G401 (cell line): ENCODE measurements at regions not wholly inside any gene's neighbourhood (a gene's known extent, or its start where the extent isn't known, plus 50 kb on each side); places are given as distances from the start of the nearest gene placed in this dataset.
"Not testable (repeated sequence)": the region's sequence is repeated elsewhere in the genome, so short reads cannot be mapped to it uniquely, and the experiment has no call there.

Source experiments
- DNase-seq: peaks from one replicate; pipeline ENCODE4 v3.0.0-alpha.2; 2015; ENCODE audit warnings: low spot score
- in situ Hi-C: cut with HindIII; loops from 2 replicates; pipeline ENCODE4 v1.10.0; 2016; ENCODE audit warnings: low sequenced_read_pairs, mixed read lengths

DNA sequence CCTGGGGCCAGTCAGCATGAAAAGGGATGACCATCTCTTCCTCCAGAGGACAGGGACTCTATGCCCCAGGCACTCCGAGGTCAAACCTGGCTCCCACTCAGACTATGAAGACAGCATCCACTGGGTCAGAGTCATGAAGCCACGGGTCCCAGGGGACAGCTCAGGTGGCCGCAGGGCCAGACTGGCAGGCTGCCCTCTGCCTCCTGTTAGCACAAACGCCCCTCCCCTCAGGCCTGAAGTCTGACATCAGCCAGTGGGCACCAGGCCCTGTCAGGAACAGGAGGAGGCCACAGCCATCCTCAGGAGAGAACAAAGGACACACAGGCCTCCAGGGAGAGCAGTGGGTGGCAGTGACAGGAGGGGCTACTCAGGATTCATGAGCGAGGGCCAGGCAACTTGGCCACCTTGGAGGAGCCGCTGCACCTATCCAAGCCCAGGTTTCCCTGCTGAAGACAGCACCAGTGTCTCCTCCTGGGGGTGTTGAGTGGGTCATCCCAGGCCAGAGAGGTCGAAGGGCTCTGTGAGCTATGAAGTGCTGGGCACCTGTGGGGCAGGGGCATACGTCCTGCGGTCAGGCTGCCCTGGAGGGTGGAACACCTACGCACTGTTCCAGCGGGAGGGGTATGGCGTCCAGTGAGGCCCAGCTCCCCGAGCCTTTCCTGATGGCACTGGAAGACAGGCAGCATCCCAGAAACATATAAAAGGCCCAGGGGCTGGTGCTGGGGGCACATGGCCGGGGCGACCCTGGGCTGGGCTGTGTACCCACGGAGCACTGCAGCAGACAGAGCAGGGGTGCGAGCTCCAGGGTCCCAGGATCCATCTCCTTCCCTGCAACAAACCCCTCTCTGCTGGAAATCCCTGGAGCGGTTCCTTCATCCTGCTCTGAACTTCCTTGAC is 171.0 kb upstream of the FOXD4L5 start:
- in situ Hi-C loops, DNase-seq: not testable (repeated sequence)

DNA sequence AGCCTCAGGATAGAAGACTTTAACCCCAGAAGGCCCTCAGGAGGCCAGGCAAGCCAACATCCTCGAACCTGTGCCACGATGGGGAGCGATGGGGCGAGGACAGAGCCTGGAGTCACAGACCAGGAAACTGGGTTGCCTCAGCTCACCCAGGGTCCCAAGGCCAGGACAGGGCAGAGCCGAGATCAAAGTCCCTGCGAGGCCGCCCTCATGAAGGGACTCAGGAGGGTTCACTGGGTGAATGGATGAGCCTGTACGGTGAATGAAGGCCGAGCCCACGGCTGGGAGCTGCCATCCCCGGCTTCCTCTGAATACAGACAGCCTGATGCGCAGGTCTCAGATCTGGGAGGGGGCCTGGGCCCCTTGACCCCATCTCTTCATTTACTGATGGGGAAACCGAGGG is 170.1 kb upstream of the FOXD4L5 start:
- in situ Hi-C loops, DNase-seq: not testable (repeated sequence)

DNA sequence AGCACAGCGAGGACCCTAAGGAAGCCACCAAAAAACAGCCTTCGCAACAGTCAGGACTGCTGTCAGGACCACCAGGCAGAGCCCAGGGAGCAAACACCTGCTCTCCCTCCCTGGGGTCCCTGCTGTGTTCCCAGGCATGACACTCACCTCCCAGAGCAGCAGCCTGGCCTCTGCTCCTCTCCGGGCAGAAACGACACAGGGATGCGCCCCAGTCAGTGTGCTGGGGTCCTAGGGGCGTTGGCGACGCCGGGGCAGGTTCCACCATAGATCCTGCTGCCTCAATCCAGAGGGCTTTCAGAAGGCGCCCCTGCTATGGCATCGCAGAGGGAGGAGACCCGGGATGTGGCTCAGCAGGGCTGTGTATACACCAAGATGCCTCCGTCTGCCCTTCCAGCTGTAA is 169.7 kb upstream of the FOXD4L5 start:
- DNase-seq, in situ Hi-C loops: not testable (repeated sequence)

DNA sequence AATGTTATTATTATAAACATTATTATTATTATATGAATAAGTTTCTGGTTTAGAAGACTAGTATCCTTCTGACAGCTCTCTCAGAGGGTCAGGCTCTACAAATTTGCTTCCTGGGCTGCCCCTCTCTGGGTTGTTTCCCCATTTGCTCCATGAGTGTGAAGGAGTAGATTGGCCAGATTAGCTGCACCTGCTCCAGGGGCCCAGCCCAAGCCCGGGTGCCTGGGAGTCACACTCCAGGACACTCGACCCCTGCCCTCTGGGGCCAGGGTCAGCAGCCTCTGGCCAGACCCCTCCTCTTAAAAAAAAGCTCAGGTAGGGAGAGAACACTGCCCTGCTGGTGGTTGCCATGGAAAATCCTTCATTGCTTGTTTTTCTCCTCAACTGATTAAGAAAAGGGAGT is 169.0 kb upstream of the FOXD4L5 start:
- DNase-seq, in situ Hi-C loops: not testable (repeated sequence)

DNA sequence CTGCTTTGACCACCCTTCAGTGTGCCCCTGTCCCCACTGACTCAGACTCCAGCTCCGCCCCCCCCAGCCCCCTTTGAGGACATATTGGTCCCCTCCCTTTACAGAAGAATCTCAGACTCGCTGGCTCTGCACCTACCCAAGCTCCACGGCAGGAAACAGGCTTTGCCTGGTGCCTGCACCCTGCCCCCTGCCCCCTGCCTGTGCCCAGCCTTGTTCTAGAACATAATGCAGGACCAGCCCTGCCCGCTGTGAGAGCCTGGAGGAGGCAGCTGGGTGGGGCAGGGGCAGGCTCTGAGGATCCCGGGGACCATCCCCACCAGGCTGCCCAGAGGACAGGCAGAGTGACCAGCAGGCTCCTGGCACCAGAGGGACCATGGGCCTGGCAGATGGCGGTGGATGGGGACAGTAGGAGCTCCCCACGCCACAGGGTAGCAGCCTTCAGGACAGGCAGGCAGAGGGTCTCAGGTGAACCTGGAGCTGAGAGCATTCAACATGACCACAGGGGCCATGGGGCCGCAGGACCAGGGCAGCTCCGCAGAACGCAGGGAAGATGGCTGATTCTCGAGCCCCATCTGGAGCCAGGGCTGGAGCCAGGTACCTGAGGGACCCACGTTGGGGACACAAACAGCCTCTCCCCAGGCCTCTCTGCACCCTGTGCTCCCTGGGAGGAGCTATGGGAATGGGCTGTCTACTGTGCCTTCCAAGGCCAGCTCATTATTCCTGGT is 165.0 kb upstream of the FOXD4L5 start:
- DNase-seq, in situ Hi-C loops: not testable (repeated sequence)

DNA sequence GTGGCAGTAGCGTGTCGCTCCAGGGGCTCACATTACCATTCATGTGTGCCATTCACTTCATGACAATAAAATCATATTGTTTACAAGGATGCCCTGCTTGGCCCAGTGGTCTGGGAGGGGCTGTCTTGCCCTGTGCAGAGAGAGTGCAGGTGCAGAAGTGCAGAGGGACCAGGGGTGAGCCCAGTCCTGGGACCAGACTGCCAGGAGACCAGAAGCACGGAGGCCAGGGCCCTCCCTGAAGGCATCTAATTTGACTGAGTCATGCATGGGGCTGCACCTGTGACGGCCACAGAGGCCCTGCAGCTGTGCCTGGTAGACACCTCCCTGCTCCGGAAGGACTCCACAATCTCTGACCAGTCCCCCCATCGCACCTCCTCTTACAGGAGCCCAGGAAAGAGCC is 164.4 kb upstream of the FOXD4L5 start:
- in situ Hi-C loops: no loop called here
- DNase-seq: no peak

DNA sequence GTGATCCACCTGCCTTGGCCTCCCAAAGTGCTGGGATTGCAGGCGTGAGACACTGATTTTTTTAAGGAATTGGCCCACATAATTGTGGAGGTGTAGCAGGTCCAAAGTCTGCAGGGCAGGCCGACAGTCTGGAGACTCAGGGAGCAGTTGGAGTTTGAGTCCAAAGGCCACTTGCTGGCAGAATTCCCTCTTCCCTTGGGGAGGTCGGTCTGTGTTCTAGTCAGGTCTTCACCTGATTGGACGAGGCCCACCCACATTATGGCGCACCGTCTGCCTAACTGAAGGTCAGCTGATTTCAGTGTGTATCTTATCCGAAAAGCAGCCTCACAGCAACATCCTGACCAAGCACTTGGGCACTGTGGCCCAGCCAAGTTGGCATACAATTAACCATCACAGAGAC is 162.1 kb upstream of the FOXD4L5 start:
- DNase-seq, in situ Hi-C loops: not testable (repeated sequence)

DNA sequence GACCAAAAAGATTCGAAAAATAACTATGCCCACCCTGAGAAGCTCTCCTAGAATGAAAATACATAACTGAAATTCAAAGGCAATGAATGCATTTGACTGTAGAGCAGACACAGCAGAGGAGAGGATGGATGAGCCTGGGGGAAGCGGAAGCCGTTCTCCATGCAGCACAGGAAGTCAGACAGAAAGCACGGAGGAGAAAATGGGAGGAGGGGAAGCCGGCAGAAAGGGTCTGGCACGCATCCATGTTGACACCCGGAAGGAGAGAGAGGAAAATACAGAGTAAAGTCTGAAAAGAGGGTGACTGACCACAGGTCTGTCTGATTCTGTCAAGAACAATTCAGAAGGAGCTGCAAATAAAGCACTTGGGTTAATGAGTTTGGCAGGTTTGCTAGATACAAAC is 161.0 kb upstream of the FOXD4L5 start:
- in situ Hi-C loops, DNase-seq: not testable (repeated sequence)

DNA sequence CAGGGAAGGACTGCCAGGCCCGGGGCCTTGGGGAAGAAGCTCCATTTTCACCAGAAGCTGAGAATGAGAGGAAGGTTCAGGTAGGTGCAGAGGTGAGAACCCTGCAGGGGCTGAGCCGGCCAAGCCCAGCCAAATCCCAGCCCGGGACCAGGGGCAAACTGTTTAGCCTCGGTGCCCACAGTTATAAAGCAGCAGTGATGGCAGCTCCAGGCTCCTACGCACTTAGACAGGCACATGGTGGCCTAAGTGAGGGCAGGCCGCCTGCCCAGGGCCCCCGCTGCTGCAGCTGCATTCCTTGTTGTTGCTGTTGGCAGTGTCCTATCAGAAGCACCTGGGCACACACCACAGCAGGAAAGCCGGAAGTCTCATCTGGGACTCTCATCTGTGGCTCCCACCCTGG is 159.9 kb upstream of the FOXD4L5 start:
- in situ Hi-C loops: no loop called here
- DNase-seq: no peak

DNA sequence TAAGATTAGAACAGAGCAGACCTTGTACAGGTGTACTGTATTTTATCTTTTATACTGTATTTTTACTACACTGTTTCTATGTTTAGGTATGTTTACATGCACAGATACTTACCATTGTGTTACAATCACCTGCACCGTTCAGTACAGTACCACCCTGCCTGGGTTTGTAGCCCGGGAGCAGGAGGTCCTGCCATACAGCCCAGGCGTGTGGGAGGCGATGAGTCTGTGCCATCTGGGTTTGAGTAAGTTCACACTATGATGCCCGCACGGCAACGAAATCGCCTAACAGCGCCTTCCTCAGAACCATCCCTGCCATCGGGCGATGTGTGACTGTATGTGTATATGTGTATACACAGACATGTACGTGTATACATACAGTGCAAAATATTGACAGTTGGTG is 157.1 kb upstream of the FOXD4L5 start:
- DNase-seq, in situ Hi-C loops: not testable (repeated sequence)

DNA sequence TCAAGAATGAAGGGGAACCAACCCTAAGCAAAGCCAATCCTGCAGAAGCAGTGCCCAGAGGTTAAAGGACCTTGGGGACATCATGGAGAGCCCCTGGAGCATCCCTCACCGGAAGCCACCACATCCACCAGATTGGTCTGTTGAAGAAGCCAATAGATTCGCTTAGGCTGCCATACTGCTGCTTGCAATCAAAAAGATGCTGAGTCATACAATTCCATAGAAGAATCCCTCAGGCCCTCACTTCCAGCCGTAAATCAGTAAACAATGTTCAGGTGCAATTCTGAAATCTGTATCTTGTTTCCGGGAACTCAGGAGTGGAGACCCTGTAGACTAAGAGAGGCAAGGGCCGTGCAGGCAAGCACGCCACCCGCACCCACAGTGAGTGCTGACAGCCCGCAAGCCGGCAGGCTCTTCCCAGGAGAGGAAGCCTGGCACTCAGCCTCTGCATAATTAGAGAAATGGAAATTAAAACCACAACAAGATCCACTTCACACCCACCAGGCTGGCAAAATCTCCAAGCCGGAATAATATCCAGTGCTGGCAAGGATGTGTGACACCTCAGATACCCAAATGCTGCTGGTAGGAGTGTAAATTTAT is 156.4 kb upstream of the FOXD4L5 start:
- in situ Hi-C loops: not testable (repeated sequence)
- DNase-seq: peak; percentile 33

DNA sequence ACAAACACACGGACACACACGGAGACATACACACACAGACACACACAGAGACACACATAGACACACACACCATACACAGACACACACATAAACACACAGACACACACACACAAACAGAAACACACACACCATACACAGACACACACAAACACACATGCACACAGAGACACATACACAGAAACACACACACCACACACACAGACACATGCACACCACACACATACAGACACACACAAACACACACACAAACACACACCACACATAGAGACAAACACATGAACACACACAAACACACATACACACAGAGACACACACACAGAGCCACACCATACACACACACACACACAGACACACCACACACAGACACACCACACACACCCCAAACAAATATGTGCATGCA is 152.7 kb upstream of the FOXD4L5 start:
- in situ Hi-C loops: no loop called here
- no peak for DNase-seq

DNA sequence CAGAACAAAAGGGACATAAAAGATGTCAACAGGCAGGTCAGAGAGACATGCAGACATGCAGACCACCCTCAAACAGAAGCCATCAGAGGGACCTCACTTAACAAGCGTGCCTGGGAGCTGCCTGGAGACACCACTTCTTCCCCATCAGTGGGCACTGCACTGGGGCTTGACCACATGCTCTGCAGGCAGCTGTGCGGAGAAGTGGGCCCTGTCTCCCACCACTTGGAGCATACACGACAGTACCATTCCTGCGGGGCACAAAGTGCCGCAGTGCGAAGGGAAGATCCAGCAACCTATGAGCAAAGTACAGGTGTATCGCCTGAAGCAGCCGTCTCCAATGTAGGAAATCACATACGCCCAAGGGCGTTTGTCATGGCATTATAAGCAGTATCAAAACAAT is 150.5 kb upstream of the FOXD4L5 start:
- in situ Hi-C loops: no loop called here
- DNase-seq: no peak

DNA sequence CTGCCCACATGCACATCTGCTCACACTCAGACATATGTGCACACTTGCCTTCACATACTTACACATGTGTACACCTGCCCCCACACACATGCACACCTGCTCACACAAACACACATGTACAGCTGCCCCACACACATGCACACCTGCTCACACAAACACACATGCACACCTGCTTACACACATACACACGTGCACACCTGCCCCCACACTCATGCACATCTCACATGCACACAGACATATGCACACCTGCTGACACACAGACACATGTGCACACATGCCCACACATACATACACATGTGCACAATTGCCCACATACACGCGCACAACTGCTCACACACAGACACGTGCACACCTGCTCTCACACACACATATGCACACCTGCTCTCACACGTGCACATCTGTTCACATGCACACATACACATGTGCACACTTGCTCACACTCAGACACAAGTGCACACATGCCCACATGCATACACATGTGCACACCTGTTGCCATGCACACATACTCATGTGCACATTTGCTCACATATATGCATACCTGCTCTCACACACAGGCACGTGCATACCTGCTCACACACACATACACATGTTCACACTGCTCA is 147.8 kb upstream of the FOXD4L5 start:
- no peak for DNase-seq
- in situ Hi-C loops: no loop called here

DNA sequence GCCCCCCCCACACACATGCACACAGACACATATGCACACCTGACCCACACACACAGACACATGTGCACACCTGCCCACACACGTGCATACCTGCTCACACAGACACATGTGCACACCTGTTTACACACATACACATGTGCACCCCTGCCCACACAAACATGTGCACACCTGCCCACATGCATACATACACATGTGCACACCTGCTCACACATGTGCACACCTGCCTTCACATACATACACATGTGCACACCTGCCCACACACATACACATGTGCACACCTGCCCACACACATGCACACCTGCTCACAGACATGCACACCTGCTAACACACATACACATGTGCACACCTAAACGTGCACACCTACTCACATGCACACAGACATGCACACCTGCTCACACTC is 147.0 kb upstream of the FOXD4L5 start:
- DNase-seq: no peak

DNA sequence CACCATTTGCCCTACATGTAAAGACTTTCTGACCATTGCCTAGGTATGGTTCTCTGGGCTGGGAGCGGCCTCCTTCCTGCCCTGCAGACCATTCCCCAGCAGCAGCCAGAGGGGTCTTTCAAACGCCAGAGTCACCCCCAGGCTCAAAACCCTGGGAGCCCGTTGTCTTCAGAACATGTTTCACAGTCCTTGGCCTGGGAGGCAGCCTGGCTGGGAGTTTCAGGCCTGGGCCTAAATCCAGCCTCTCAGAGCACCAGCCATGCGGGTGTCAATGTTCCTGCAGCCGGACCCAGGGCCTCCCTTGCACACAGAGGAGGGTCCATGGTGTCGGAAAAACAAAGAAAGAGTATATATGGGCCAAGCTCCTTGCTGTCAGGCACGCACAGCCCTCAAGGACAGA is 145.2 kb upstream of the FOXD4L5 start:
- in situ Hi-C loops: no loop called here

More for the DNA sequence above, 147.0 kb upstream of the FOXD4L5 start:
- in situ Hi-C loops: no loop called here

DNA sequence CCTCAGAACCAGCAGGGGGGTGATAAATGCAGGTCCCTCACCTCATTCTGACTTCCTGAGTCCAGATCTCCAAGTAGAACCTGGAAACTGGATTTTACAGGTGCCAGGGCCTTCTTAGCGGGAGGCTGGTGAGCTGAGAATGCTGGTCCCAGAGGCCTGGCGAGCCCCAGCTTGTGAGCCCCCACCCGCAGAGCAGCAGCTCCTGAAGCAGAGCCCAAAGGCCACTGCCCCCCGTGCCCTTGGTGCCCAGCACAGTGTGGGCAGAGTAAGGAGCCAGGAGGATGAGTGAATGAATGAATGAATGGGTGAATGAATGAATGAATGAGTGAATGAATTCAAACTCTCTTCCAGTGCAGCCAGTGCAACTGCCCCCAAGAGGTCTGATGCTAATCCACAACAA is 142.4 kb upstream of the FOXD4L5 start:
- DNase-seq, in situ Hi-C loops: not testable (repeated sequence)

More for the DNA sequence above, 145.2 kb upstream of the FOXD4L5 start:
- DNase-seq: no peak

DNA sequence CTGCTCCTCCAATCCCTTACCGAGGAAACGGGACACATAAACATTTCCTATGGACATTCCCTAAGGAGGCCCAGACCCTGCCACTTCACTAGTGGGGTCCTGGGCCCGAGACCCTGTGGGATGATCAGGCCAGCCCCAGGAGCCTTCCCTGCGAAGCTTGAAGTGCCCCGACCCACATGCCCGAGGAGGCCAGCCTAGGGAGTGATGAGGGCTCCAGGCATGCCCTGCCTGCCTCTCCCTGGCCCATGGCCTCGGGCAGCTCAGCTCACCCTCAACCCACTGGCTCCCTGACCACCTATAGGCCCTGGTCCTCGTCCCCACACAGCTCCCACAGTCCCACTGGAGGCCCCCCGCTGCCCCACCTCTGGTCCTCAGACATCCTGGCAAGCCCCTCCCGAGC is 141.8 kb upstream of the FOXD4L5 start:
- in situ Hi-C loops, DNase-seq: not testable (repeated sequence)

DNA sequence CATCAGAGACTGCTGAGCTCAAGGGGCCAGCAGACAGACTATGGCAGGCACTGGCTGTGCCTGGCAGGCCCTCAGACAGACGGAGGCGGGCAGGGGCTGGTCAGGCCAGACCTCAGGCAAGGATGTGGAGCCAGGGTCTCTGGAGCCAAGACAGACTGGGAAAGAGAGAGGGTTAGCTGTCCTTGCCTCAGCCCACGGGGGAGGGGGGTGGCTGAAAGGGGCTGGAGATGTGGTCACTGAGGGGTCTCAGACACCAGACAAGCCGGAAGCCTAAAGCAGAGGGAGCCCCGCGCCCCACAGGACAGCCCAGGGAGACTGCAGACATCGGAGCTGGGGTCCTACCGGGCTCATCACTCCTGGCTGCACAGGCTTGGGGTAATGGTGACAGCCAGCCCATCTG is 141.2 kb upstream of the FOXD4L5 start:
- in situ Hi-C loops: no loop called here
- DNase-seq: no peak

DNA sequence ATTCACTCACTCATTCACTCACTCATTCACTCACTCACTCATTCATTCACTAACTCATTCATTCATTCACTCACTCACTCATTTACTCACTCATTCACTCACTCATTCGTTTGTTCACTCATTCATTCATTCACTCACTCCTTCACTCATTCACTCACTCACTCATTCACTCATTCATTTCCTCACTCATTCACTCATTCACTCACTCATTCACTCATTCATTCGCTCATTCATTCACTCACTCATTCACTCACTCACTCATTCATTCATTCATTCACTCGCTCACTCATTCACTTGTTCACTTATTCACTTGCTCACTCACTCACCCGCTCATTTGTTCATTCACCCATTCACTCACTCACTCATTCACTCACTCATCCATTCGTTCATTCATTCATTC is 140.2 kb upstream of the FOXD4L5 start:
- in situ Hi-C loops, DNase-seq: not testable (repeated sequence)
